ENCODE measurements at regions not wholly inside any gene's neighbourhood (a gene's known extent, or its start where the extent isn't known, plus 50 kb on each side); places are given as distances from the start of the nearest gene placed in this dataset.

DNA sequence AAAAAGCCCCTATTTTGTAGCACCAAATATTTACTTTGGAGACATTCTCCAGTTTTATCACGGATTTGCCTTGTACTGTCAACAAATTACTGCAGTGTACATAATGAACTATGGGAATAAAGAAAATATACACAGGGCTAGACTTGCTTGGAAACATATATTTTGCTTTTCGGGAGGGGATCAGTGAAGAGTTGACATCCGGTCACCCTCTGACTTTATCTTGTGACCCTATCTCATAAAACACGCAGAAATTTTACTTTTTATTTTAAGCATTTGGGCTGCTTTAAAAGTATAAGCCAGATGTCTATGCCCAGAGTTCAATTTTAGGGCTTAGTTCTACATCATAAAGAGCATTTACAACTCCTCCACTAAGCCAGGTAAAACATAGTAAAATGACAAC lies 630.7 kb downstream of the TOX3 start:
- TF ChIP-seq, protein P1, sequence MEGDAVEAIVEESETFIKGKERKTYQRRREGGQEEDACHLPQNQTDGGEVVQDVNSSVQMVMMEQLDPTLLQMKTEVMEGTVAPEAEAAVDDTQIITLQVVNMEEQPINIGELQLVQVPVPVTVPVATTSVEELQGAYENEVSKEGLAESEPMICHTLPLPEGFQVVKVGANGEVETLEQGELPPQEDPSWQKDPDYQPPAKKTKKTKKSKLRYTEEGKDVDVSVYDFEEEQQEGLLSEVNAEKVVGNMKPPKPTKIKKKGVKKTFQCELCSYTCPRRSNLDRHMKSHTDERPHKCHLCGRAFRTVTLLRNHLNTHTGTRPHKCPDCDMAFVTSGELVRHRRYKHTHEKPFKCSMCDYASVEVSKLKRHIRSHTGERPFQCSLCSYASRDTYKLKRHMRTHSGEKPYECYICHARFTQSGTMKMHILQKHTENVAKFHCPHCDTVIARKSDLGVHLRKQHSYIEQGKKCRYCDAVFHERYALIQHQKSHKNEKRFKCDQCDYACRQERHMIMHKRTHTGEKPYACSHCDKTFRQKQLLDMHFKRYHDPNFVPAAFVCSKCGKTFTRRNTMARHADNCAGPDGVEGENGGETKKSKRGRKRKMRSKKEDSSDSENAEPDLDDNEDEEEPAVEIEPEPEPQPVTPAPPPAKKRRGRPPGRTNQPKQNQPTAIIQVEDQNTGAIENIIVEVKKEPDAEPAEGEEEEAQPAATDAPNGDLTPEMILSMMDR (conservative IDR thresholded peaks at IDR 0.05) = no peak
- no peak for TF ChIP-seq EZH2 (IDR thresholded peaks at IDR 0.05; ENCODE audit: low read depth)
